Astrocyte of the spinal cord (primary cell): ENCODE measurements at regions not wholly inside any gene's neighbourhood (a gene's known extent, or its start where the extent isn't known, plus 50 kb on each side); places are given as distances from the start of the nearest gene placed in this dataset.

Experiments
- DNase-seq: peaks from one replicate; pipeline ENCODE4 v3.0.0; 2011; ENCODE audit warnings: low read depth, low spot score
- H3K4me3 ChIP-seq: 2 replicates; pipeline ENCODE4 v1.5.1; 2011; ENCODE audit warnings: low read depth, mild to moderate bottlenecking, low read length, moderate library complexity
- in situ Hi-C: cut with HindIII; loops from 2 replicates; pipeline ENCODE4 v1.10.0; 2017; ENCODE audit warnings: low sequenced_read_pairs
- TF ChIP-seq, protein P1 (sequence below): IDR thresholded peaks from 2 replicates; pipeline ENCODE4 v1.5.1; 2012; ENCODE audit warnings: low read depth, mild to moderate bottlenecking, low read length, inconsistent platforms

DNA sequence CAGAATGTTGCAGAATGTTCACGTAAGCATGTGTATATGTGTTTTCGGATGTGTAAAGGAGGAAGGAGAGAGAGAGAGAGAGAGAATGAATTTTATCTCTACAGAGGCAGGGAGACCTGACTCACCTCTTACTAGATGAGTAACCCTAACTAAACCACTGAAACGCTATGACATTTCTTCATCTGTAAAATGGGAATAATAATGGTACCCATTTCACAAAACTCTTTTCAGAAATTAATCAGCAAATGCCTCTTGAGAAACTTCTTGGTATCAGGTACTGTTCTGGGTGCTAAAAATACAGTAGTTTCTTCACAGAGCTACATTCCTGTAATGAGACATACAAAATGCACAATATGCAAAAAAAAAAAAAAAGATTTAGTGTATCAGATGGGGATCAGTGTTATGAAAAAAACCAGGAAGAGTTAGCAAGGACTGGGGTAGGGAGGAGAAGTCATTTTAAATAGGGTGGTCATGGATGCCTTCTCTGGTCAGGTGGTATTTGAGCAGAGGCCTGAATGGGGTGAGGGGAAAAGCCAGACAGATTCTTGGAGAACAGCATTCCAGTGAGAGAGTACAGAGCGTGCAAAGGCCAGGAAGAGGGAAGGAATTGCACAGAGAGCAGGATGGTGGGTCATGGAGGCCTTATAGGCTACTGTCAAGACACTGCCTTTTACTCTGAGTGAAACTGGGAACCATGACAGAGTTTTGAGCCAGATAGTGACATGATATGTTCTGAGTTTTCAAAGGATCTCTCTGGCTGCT is 84.9 kb upstream of the SPANXB1 start:
- in situ Hi-C loops, result no loop called here
- H3K4me3 ChIP-seq, result no peak overlapping the region
- DNase-seq, result no peak
- TF ChIP-seq, protein P1, sequence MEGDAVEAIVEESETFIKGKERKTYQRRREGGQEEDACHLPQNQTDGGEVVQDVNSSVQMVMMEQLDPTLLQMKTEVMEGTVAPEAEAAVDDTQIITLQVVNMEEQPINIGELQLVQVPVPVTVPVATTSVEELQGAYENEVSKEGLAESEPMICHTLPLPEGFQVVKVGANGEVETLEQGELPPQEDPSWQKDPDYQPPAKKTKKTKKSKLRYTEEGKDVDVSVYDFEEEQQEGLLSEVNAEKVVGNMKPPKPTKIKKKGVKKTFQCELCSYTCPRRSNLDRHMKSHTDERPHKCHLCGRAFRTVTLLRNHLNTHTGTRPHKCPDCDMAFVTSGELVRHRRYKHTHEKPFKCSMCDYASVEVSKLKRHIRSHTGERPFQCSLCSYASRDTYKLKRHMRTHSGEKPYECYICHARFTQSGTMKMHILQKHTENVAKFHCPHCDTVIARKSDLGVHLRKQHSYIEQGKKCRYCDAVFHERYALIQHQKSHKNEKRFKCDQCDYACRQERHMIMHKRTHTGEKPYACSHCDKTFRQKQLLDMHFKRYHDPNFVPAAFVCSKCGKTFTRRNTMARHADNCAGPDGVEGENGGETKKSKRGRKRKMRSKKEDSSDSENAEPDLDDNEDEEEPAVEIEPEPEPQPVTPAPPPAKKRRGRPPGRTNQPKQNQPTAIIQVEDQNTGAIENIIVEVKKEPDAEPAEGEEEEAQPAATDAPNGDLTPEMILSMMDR, result no peak

DNA sequence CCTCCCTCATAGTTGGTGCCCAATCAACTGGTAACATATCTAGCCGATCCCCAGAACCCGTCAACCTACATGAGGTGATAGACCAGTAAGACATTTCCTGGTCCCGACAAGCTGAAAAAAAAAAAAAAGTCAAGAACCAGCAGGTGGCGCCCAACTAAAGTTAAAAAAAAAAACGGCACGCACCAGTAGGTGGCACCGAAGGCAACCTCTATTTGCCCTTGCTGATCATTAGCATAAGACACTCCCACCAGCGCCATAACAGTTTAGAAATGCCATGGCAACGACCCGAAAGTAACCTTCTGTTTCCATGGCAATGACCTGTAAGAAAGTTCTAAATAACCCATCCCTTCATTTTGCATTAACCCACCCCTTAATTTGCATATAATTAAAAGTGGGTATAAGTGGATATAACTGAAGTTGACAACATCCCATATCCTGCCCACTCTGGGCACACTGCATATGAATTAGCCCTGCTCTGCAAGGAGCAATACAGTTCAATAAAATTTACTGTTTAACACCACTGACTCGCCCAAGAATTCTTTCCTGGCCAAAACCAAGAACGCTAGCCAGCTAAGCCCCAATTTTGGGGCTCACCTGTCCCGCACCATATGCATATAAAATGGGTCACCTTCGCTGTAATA is 83.9 kb upstream of the SPANXB1 start:
- TF ChIP-seq, protein P1, result peak; percentile 49
- peak; percentile 73 for DNase-seq
- in situ Hi-C loops, result no loop called here
- no peak overlapping the region for H3K4me3 ChIP-seq

DNA sequence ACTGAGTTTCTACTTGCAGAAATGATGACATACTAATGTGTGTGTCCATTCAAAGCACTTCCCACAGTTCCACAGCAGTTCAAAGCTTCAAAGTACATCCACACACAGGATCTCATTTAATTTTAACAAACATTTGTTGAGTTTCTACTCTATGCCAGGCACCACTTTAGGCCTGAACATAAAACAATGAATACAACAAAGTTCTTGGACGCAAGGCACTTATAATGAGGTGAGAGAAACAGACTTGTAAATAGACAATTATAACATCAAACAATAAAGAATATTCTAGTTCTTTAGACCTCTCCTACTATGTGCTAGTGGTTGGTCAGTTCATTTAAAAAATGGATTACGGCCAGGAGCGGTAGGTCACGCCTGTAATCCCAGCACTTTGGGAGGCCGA is 82.0 kb upstream of the SPANXB1 start:
- TF ChIP-seq, protein P1, result no peak
- in situ Hi-C loops, result no loop called here
- H3K4me3 ChIP-seq, result no peak overlapping the region
- no peak for DNase-seq

DNA sequence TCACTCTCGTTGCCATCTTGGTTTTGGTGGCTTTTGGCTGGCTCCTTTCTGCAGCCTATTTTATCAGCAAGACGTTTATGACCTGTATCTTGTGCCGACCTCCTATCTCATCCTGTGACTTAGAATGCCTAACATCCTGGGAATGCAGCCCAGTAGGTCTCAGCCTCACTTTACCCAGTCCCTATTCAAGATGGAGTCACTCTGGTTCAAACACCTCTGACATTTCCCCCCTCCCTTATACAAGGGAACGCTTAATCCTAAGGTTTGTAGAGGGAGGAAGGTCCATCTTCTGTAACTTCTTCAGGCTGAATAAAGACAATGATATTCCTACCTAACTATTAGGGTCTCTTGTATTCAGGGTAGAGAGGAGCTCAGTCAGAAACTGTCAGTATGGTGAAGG is 79.3 kb upstream of the SPANXB1 start:
- no peak for DNase-seq
- in situ Hi-C loops, result no loop called here
- TF ChIP-seq, protein P1, result no peak
- H3K4me3 ChIP-seq, result no peak overlapping the region

DNA sequence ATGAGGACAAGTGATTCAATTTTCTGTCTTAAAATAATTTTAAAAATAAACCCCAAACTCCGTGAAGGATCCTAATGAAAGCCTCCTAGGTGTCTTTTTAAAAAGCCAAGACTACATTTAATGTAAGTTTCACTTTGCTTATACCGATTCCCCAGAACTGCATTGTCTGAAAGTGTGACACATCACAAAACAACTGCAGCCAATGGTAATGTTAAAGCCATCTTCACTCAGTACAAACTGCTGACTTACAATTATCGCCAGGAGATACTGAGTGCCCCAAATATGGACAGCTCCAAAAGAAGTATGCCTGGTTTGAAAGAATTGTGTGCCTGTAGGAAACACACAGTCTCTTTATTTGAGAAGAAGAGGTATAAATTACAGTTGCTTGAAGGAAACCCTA is 73.7 kb upstream of the SPANXB1 start:
- TF ChIP-seq, protein P1, result no peak
- no peak for DNase-seq
- in situ Hi-C loops, result no loop called here
- H3K4me3 ChIP-seq, result no peak overlapping the region

DNA sequence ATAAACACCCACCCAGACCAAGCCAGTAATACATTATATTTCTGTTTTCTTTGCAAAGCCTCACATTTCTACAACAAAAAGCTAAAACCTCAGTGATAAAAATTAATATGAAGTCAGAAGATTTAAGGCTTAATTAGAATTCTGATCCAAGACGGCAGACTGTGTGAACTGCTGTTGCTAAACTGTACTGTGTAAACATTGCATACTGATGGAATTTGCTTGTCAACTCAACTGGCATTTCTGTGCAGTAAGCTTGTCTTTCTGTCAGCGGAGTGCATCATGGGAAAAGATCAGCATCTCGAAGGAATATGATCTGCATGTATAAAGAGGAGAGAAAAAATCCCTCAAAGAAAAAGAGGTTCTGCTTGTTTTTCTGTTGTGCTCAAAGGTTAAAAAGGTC is 69.4 kb upstream of the SPANXB1 start:
- in situ Hi-C loops, result no loop called here
- DNase-seq, result no peak
- TF ChIP-seq, protein P1, result no peak
- H3K4me3 ChIP-seq, result no peak overlapping the region
